Astrocyte of the spinal cord (primary cell): ENCODE measurements at regions not wholly inside any gene's neighbourhood (a gene's known extent, or its start where the extent isn't known, plus 50 kb on each side); places are given as distances from the start of the nearest gene placed in this dataset.

ENCODE experiments used
- DNase-seq: peaks from one replicate; pipeline ENCODE4 v3.0.0; 2011; ENCODE audit warnings: low read depth, low spot score
- H3K4me3 ChIP-seq: 2 replicates; pipeline ENCODE4 v1.5.1; 2011; ENCODE audit warnings: low read depth, mild to moderate bottlenecking, low read length, moderate library complexity
- in situ Hi-C: cut with HindIII; loops from 2 replicates; pipeline ENCODE4 v1.10.0; 2017; ENCODE audit warnings: low sequenced_read_pairs
- TF ChIP-seq, protein P1 (sequence below): IDR thresholded peaks from 2 replicates; pipeline ENCODE4 v1.5.1; 2012; ENCODE audit warnings: low read depth, mild to moderate bottlenecking, low read length, inconsistent platforms

DNA sequence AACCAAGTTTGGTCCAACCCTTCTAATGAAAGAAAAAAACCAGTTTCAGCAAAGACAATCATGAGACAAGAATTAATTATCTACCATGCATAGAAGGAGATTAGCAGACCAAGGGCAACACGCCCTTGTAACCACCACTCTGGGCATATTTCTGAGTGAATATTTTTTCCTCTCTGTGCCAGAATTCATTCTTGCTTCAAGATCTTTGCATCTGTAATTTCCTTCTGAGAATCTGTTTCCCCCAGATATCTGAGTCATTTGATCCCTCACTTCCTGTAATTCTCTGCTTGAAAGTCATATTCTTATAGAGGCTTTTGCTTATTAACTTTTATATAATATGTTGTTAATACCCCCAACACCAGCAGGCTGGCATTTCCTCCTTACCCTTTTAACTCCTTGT is 243.7 kb downstream of the SLC16A7 start:
- DNase-seq, result no peak
- TF ChIP-seq, protein P1, sequence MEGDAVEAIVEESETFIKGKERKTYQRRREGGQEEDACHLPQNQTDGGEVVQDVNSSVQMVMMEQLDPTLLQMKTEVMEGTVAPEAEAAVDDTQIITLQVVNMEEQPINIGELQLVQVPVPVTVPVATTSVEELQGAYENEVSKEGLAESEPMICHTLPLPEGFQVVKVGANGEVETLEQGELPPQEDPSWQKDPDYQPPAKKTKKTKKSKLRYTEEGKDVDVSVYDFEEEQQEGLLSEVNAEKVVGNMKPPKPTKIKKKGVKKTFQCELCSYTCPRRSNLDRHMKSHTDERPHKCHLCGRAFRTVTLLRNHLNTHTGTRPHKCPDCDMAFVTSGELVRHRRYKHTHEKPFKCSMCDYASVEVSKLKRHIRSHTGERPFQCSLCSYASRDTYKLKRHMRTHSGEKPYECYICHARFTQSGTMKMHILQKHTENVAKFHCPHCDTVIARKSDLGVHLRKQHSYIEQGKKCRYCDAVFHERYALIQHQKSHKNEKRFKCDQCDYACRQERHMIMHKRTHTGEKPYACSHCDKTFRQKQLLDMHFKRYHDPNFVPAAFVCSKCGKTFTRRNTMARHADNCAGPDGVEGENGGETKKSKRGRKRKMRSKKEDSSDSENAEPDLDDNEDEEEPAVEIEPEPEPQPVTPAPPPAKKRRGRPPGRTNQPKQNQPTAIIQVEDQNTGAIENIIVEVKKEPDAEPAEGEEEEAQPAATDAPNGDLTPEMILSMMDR, result no peak
- in situ Hi-C loops, result no loop called here
- H3K4me3 ChIP-seq, result no peak overlapping the region

DNA sequence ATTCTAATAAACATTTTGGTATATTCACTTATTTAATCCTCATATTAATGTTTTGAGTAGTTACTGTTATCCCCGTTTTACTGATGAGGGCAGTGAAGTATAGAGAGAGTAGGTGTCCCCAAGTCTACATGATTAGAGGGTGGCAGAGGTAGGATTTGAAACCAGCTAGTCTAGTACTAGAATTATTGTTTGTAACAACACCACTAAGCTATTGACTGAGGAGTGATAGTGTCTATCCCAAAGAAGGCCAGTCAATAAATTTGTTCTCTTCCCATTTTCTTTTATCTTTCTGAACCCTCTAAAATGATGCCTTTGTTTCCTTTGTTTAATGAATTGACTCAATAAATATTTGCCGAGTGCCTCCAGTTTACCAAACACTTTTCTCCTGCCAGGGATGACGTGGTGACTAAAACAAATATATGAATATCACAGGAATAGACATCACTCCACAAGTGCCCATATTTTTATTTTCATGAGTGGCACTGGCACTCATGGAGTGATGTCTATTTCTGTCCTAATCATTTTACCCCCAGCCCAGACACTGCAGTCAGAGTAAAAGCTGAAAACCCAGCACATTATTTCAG is 247.5 kb downstream of the SLC16A7 start:
- TF ChIP-seq, protein P1, result no peak
- no peak overlapping the region for H3K4me3 ChIP-seq
- DNase-seq, result no peak
- in situ Hi-C loops, result no loop called here

DNA sequence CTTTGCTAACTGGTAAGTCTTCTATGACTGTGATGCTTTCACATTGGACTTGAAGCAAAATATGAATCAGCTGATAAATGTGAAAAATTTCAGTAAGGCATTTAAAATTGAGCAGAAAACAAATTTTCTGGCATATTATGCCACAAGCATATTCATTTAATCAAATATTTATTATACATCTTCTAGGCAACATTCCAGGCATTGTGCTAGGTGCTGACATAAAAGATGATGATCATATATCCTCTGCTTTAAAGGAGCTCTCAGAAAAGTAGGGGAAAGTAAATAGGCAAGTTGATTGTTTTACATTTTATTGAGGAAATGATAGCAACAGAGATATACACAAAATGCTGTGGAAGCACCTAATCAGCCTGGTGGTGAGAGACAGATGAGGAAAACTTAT is 248.9 kb downstream of the SLC16A7 start:
- no peak for DNase-seq
- H3K4me3 ChIP-seq, result no peak overlapping the region
- TF ChIP-seq, protein P1, result no peak
- in situ Hi-C loops, result no loop called here

DNA sequence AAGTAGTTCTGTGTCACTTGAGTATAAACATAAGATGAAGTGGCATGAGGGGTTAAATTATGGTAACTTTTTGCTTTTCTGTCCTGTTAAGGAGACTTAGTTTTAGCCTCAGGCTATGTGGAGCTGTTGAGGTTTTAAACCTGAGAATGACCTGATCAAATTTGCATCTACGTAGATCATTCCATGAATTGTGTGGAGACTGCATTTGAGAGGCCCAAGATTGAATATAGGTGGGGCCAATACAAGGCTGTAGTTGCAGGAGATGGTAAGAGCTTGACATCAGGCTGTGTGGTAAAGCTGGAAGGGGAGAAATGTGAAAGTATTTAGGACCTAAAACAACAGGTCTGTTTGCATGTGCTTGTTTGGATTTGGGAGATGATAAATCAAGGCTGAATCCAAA is 249.5 kb downstream of the SLC16A7 start:
- no peak overlapping the region for H3K4me3 ChIP-seq
- TF ChIP-seq, protein P1, result no peak
- in situ Hi-C loops, result no loop called here
- no peak for DNase-seq

DNA sequence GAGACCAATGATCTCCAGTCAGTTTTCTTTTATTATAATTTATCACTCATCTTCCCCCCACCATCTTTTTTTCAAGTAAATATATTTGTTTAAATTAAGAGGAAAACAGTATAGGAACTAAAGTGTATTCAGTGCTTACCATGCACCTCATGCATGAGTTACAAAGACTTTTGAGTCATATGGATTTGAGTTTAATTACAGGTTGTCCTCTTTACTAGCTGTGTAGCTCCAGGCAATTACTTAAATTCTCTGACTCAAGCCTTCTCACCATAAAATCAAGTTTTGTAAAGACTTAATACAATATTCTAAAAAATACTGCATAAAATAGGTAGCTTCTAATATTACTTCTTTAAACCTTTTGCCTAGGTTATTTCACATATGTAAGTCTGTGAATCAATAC is 251.3 kb downstream of the SLC16A7 start:
- in situ Hi-C loops, result no loop called here
- no peak for DNase-seq
- TF ChIP-seq, protein P1, result no peak
- H3K4me3 ChIP-seq, result no peak overlapping the region

DNA sequence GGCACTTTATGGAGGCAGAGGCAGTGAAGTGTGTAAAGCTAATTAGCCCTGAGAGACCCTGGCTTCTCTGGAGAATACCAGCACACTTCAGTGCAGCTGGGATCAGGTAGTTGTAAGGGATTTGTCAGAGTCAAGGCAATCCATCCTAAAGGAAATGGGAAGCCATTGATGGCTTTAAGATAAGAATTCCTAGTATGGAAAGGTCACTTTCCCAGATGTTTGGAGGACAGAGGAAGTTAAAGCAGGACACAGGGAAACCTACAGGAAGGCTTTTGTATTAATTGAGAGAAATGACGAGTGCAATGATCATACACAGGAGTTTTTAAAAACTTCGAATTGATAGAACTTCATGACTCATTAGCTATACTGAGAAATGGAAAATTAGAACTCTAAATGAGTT is 254.4 kb downstream of the SLC16A7 start:
- in situ Hi-C loops, result no loop called here
- no peak overlapping the region for H3K4me3 ChIP-seq
- no peak for DNase-seq
- TF ChIP-seq, protein P1, result no peak
